Panc1 (cell line): ENCODE measurements at regions not wholly inside any gene's neighbourhood (a gene's known extent, or its start where the extent isn't known, plus 50 kb on each side); places are given as distances from the start of the nearest gene placed in this dataset.

ENCODE experiments used
- ATAC-seq: fragments of 200-7000 bp; cut with Tn5 transposase; 2 replicates; pipeline ENCODE4 v1.9.1; 2020; ENCODE audit warnings: mild to moderate bottlenecking, moderate library complexity
- BruUV-seq: library from RNA; stranded (reverse); fragments of 400-500 nt; replicated peaks from 2 replicates; lab custom pipeline; 2021; lab: Mats Ljungman, UMichigan
- CTCF ChIA-PET: fragments of 300-600 bp; sonication (Branson Sonifier 250); formaldehyde crosslinking; loops from one replicate; lab custom pipeline; 2022; ENCODE audit warnings: antibody characterized with exemption; lab: Charles Lee
- POLR2A ChIA-PET: fragments of 300-600 bp; sonication (Branson Sonifier 250); formaldehyde crosslinking; loops from one replicate; lab custom pipeline; 2022; ENCODE audit warnings: antibody characterized with exemption; lab: Charles Lee
- DNase-seq: peaks from one replicate; pipeline ENCODE4 v3.0.0-alpha.2; 2010; ENCODE audit warnings: low read depth, low spot score
- H3K27ac ChIP-seq: 2 replicates; pipeline ENCODE4 v1.5.1; 2011; ENCODE audit warnings: mild to moderate bottlenecking, low read length, inconsistent platforms
- H3K27me3 ChIP-seq: fragments of 200-500 bp; sonication (Bioruptor generic); 2 replicates; pipeline ENCODE4 v1.6.0; 2014; ENCODE audit warnings: low read length, inconsistent platforms; ENCODE audit not compliant: control insufficient read depth, insufficient read depth
- H3K36me3 ChIP-seq: fragments of 200-500 bp; sonication (Bioruptor generic); 2 replicates; pipeline ENCODE4 v1.5.1; 2014; ENCODE audit warnings: inconsistent platforms, mild to moderate bottlenecking, low read length, moderate library complexity; ENCODE audit not compliant: control insufficient read depth, insufficient read depth
- H3K4me1 ChIP-seq: 2 replicates; pipeline ENCODE4 v1.5.1; 2011; ENCODE audit warnings: inconsistent platforms, mild to moderate bottlenecking, low read length, moderate library complexity; ENCODE audit not compliant: control insufficient read depth, insufficient read depth
- H3K4me3 ChIP-seq, 2 experiments: 2 replicates each; pipeline ENCODE4 v1.5.1; 2011 to 2012; ENCODE audit warnings: low read depth in 2 of 2, low read length in 2 of 2, mild to moderate bottlenecking in 2 of 2, inconsistent platforms in 1 of 2, moderate library complexity in 1 of 2
- H3K9me3 ChIP-seq: fragments of 200-500 bp; sonication (Bioruptor generic); 2 replicates; pipeline ENCODE4 v1.5.1; 2014; ENCODE audit warnings: low read depth, mild to moderate bottlenecking, inconsistent platforms, low read length, moderate library complexity; ENCODE audit not compliant: control insufficient read depth, insufficient read depth
- CTCF ChIP-seq: fragments of 450-650 bp; IDR thresholded peaks from 2 replicates; pipeline ENCODE4 v1.5.1; 2017; ENCODE audit warnings: mild to moderate bottlenecking
- POLR2AphosphoS5 ChIP-seq: IDR thresholded peaks from 2 replicates; pipeline ENCODE4 v1.6.1; 2012; ENCODE audit warnings: mild to moderate bottlenecking, low read depth, low read length, moderate library complexity
- REST ChIP-seq, 2 experiments: IDR thresholded peaks; 2 replicates each; pipeline ENCODE4 v1.6.1; 2011 to 2012; ENCODE audit warnings: low read depth in 2 of 2, control low read depth in 1 of 2, low read length in 1 of 2, mild to moderate bottlenecking in 1 of 2, moderate library complexity in 1 of 2; ENCODE audit not compliant: insufficient read depth in 1 of 2
- SIN3A ChIP-seq: IDR thresholded peaks from 2 replicates; pipeline ENCODE4 v1.6.1; 2012; ENCODE audit warnings: low read depth, mild to moderate bottlenecking, low read length, moderate library complexity, borderline replicate concordance; ENCODE audit not compliant: insufficient read depth
- TCF7L2 ChIP-seq: IDR thresholded peaks from 2 replicates; pipeline ENCODE4 v1.6.1; 2011; ENCODE audit warnings: mild to moderate bottlenecking, low read depth, low read length, inconsistent platforms
- in situ Hi-C: cut with HindIII; loops from 2 replicates; pipeline ENCODE4 v1.10.0; 2016; ENCODE audit warnings: low sequenced_read_pairs, low pct_unique_long_range_greater_than_20kb
- intact Hi-C: fragments of 100-400 bp; cut with micrococcal nuclease; formaldehyde crosslinking; loops from one replicate; pipeline ENCODE4 v1.10.0; 2022; ENCODE audit not compliant: unreplicated experiment

DNA sequence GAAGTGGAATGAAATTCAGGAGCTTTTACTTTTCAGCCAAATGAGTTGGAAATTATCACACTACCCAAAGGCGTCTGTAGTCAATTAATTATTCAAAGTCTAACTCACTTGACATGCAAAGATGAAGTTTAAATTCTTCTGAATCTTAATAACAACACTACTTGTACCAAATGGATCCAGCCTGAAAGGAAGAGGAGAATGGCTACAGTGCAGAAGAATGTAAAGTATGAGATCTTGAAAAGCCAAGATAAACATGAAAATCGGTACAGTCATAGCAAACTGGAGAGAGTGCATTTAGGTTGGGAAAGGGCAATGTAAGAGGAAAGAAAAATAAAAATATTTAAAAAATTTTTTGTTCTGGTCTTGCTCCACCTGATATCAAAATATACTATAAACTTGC lies 195.5 kb downstream of the SIM1 start:
- TF ChIP-seq CTCF (no peak), POLR2AphosphoS5 (no peak), SIN3A (no peak), TCF7L2 (no peak), REST (IDR thresholded peaks at IDR 0.05; ENCODE audit: insufficient read depth in 1 of 2, low read depth in 2 of 2, low read length in 1 of 2) (no peak)
- Histone ChIP-seq H3K27ac (no peak overlapping the region), H3K4me1 (no peaks in the 10 kb centered on the region), H3K36me3 (no peaks in the 10 kb centered on the region), H3K4me3 (no peak overlapping the region), H3K27me3 (no peaks in the 10 kb centered on the region), H3K9me3 (no peaks in the 10 kb centered on the region)
- DNase-seq (no peak), ATAC-seq (no peak)
- ChIA-PET CTCF (no interaction called here), POLR2A (no interaction called here)
- in situ Hi-C loops (no loop called here), intact Hi-C loops (no loop called here)
- no TSS peak for BruUV-seq

DNA sequence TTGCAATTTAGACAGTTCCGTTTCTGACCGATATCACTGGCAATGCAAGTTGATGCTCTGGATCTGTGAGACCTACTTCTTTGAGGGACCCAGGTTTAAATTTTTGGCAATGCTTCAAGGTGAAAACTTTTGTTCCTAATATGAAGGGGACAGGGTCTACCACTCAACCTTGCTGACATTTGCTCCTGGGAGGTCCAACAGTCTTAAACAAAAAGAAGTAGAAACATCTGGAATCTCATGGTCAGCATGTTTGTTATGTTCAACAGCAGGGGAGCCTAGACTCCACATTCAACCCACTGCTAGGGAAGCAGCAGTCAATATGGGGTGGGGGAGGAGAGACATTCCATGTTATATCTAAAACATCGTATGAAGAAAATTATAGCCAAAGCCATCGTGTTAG lies 196.4 kb downstream of the SIM1 start:
- no TSS peak for BruUV-seq
- Histone ChIP-seq H3K4me1 (no peaks in the 10 kb centered on the region), H3K9me3 (no peaks in the 10 kb centered on the region), H3K27ac (no peak overlapping the region), H3K27me3 (no peaks in the 10 kb centered on the region), H3K4me3 (no peak overlapping the region), H3K36me3 (no peaks in the 10 kb centered on the region)
- POLR2A ChIA-PET: no interaction called here
- DNase-seq (no peak), ATAC-seq (no peak)
- in situ Hi-C loops: no loop called here
- TF ChIP-seq REST (IDR thresholded peaks at IDR 0.05; ENCODE audit: insufficient read depth in 1 of 2, low read depth in 2 of 2, low read length in 1 of 2) (no peak), TCF7L2 (no peak), SIN3A (no peak), CTCF (no peak)
- CTCF ChIA-PET: no interaction called here
- intact Hi-C loops: no loop called here
